Ovary (tissue), 3 donors: ENCODE measurements at regions not wholly inside any gene's neighbourhood (a gene's known extent, or its start where the extent isn't known, plus 50 kb on each side); places are given as distances from the start of the nearest gene placed in this dataset.

Experiments
- CTCF ChIP-seq, 3 donors: fragments of 450-650 bp in 2 of 3; fragments of 200-600 bp in 1 of 3; IDR thresholded peaks; one replicate each; pipeline versions ENCODE4 v1.5.1 to v1.8.0; 2016 to 2022; ENCODE audit warnings: antibody characterized with exemption in 3 of 3, mild to moderate bottlenecking in 1 of 3
- POLR2A ChIP-seq: fragments of 450-650 bp; IDR thresholded peaks from one replicate; pipeline ENCODE4 v1.6.1; 2017; ENCODE audit warnings: antibody characterized with exemption, mild to moderate bottlenecking, moderate library complexity
- donor health status: DM: no; HTN: no; CAD: no.

- no peak for TF ChIP-seq CTCF (IDR thresholded peaks at IDR 0.05)
- no peak for TF ChIP-seq POLR2A
Measured at GRCh38 chr11:119539583-119539982, 116.6 kb upstream of the THY1 start.
